ENCODE measurements at regions not wholly inside any gene's neighbourhood (a gene's known extent, or its start where the extent isn't known, plus 50 kb on each side); places are given as distances from the start of the nearest gene placed in this dataset.

- DNase-seq (ENCODE audit: low read depth, low spot score), result no peak
Measured at GRCh38 chr1:190738317-190738716, 260.7 kb upstream of the BRINP3 start.

GRCh38 chr1:190739926-190740325, 262.3 kb upstream of the BRINP3 start:
- no peak overlapping the region for H3K27ac ChIP-seq
- H3K4me3 ChIP-seq, result no peak overlapping the region
- no peaks in the 10 kb centered on the region for H3K9me3 ChIP-seq (ENCODE audit: low read depth, low read length)
- H3K36me3 ChIP-seq (ENCODE audit: insufficient read depth, low read length), result no peaks in the 10 kb centered on the region
- no peak overlapping the region for H3K9ac ChIP-seq (ENCODE audit: insufficient read length)
- no peak for TF ChIP-seq FOXP2 (optimal IDR thresholded peaks at IDR 0.05; ENCODE audit: control extremely low read depth, extremely low read length, insufficient read depth)
- TF ChIP-seq POLR2AphosphoS5 (IDR thresholded peaks at IDR 0.05; ENCODE audit: borderline replicate concordance, low read depth, low read length), result no peak
- TF ChIP-seq EZH2 (IDR thresholded peaks at IDR 0.05), result no peak
- DNase-seq (ENCODE audit: low read depth, low spot score), result no peak

More at GRCh38 chr1:190738317-190738716, 260.7 kb upstream of the BRINP3 start:
- Histone ChIP-seq H3K4me3 (no peak overlapping the region), H3K27ac (no peak overlapping the region), H3K9ac (ENCODE audit: insufficient read length) (no peak overlapping the region), H3K9me3 (ENCODE audit: low read depth, low read length) (no peaks in the 10 kb centered on the region), H3K36me3 (ENCODE audit: insufficient read depth, low read length) (no peaks in the 10 kb centered on the region)
- no peak for TF ChIP-seq FOXP2 (optimal IDR thresholded peaks at IDR 0.05; ENCODE audit: control extremely low read depth, extremely low read length, insufficient read depth)

DNA sequence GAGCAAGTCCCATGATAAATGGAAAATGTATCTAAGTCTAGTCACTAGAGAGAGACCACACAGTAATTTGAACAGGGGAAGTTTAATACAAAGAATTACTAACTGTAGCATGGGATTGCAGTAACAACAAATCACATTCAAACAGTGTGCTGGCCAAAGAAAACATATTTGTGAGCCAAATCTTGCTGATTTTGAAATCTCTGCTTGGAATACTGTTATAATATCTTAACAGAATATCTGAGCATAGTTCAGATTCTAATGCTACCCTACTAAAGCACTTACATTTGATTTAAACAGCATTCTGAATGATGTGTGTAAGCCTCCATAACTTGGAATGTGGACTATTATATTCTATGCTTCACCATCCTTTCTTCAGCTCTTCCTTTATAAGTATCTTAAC, 270.0 kb upstream of the BRINP3 start:
- Histone ChIP-seq H3K9ac (ENCODE audit: insufficient read length) (no peak overlapping the region), H3K36me3 (ENCODE audit: insufficient read depth, low read length) (peaks cover 3% of the 10 kb centered on the region; the same call in 1 of the 2 replicates), H3K27ac (peak overlapping the region; percentile 9; the same call in 1 of the 2 replicates), H3K9me3 (ENCODE audit: low read depth, low read length) (no peaks in the 10 kb centered on the region; the same call in 1 of the 2 replicates), H3K4me3 (no peak overlapping the region)
- DNase-seq (ENCODE audit: low read depth, low spot score), result no peak
- no peak for TF ChIP-seq FOXP2 (optimal IDR thresholded peaks at IDR 0.05; ENCODE audit: control extremely low read depth, extremely low read length, insufficient read depth)
- TF ChIP-seq POLR2AphosphoS5 (IDR thresholded peaks at IDR 0.05; ENCODE audit: borderline replicate concordance, low read depth, low read length), result no peak
- no peak for TF ChIP-seq EZH2 (IDR thresholded peaks at IDR 0.05)

DNA sequence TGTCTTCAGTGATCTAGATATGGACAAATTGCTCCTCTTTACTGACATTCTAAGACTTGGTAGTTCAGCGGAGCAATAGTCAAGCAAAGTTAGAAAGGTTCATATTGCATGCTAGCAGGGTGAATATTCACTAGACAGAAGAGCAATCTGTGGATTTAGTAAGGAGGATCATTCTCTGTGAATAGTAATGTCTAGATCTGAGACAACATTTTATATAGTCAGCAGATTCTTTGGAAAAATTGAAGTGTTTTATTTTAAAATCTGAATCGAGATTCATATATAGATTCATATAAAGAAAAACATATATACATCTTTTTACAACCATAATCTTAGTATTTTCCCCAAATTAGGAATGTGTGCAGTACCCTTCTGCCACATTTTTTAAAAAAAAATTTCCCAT, 274.5 kb upstream of the BRINP3 start:
- no peak overlapping the region for H3K27ac ChIP-seq
- H3K9me3 ChIP-seq (ENCODE audit: low read depth, low read length), result no peaks in the 10 kb centered on the region; the same call in 1 of the 2 replicates
- H3K36me3 ChIP-seq (ENCODE audit: insufficient read depth, low read length), result peaks cover 3% of the 10 kb centered on the region; the same call in 1 of the 2 replicates
- TF ChIP-seq EZH2 (IDR thresholded peaks at IDR 0.05), result no peak
- no peak for TF ChIP-seq FOXP2 (optimal IDR thresholded peaks at IDR 0.05; ENCODE audit: control extremely low read depth, extremely low read length, insufficient read depth)
- TF ChIP-seq POLR2AphosphoS5 (IDR thresholded peaks at IDR 0.05; ENCODE audit: borderline replicate concordance, low read depth, low read length), result no peak
- H3K9ac ChIP-seq (ENCODE audit: insufficient read length), result no peak overlapping the region
- H3K4me3 ChIP-seq, result no peak overlapping the region
- no peak for DNase-seq (ENCODE audit: low read depth, low spot score)

DNA sequence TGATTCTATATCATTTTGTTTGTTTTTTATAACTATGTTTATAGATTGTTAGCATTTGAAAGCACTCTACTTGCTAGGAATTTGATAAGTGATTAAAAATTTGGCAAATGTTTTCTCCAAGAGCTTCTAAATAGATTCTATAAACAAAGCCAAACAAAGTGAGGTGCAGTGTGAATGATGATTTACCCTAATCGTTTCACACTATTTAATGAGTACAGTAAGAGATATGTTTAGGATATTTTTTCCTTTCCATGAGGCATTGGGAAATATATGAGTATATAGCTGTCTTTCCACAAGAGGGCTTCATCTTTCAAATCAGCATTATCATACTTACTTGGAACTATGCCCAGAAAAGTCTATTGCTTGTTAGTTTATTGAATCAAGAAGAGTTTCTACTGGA, 277.0 kb upstream of the BRINP3 start:
- TF ChIP-seq POLR2AphosphoS5 (IDR thresholded peaks at IDR 0.05; ENCODE audit: borderline replicate concordance, low read depth, low read length), result no peak
- TF ChIP-seq FOXP2 (optimal IDR thresholded peaks at IDR 0.05; ENCODE audit: control extremely low read depth, extremely low read length, insufficient read depth), result no peak
- TF ChIP-seq EZH2 (IDR thresholded peaks at IDR 0.05), result no peak
- Histone ChIP-seq H3K4me3 (peak overlapping the region; percentile 54), H3K27ac (peak overlapping the region; percentile 91), H3K9ac (ENCODE audit: insufficient read length) (no peak overlapping the region), H3K9me3 (ENCODE audit: low read depth, low read length) (no peaks in the 10 kb centered on the region; the same call in 1 of the 2 replicates), H3K36me3 (ENCODE audit: insufficient read depth, low read length) (no peaks in the 10 kb centered on the region)
- DNase-seq (ENCODE audit: low read depth, low spot score), result peak; percentile 93

DNA sequence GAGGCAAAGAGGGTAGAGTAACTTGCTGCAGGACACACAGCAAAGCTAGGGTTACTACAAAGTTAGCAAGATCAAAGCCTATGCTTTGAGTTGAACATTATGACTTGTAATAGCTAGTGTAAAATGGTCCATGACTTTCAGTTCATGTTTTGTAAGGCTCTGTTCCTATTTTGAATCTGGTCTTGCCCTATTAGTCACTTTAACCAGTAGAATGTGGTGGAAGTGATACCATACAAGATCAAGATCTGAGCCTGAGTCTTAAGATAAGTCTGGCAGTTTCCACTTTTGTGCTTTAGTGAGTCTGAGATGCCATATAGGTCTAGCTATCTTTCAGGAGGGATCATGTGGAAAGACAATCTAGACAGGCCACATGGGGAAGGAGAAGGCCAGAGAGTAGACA, 282.1 kb upstream of the BRINP3 start:
- TF ChIP-seq EZH2 (IDR thresholded peaks at IDR 0.05), result no peak
- TF ChIP-seq POLR2AphosphoS5 (IDR thresholded peaks at IDR 0.05; ENCODE audit: borderline replicate concordance, low read depth, low read length), result no peak
- TF ChIP-seq FOXP2 (optimal IDR thresholded peaks at IDR 0.05; ENCODE audit: control extremely low read depth, extremely low read length, insufficient read depth), result no peak
- H3K36me3 ChIP-seq (ENCODE audit: insufficient read depth, low read length), result no peaks in the 10 kb centered on the region
- no peak overlapping the region for H3K9ac ChIP-seq (ENCODE audit: insufficient read length)
- H3K9me3 ChIP-seq (ENCODE audit: low read depth, low read length), result no peaks in the 10 kb centered on the region
- H3K4me3 ChIP-seq, result no peak overlapping the region
- H3K27ac ChIP-seq, result no peak overlapping the region
- no peak for DNase-seq (ENCODE audit: low read depth, low spot score)

DNA sequence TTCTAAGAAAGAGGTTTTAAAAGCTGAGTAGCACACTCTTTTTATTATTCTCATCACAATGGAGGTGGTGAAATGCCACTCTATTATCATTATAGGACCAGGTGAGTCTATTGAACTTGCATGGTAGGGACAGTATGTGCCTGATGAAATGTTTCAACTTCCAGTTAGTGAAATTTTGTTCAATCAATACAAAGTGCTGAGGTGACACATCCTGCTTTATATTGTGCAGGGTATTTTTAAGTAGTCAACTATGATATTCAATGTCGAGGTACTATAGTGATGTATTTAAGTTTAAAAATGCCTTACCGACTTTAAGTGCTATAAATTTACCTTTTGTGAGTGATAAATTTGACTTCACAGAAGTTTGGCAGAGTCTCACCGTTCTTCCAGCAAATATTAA, 284.7 kb upstream of the BRINP3 start:
- H3K36me3 ChIP-seq (ENCODE audit: insufficient read depth, low read length), result no peaks in the 10 kb centered on the region
- no peak for TF ChIP-seq POLR2AphosphoS5 (IDR thresholded peaks at IDR 0.05; ENCODE audit: borderline replicate concordance, low read depth, low read length)
- TF ChIP-seq EZH2 (IDR thresholded peaks at IDR 0.05), result no peak
- TF ChIP-seq FOXP2 (optimal IDR thresholded peaks at IDR 0.05; ENCODE audit: control extremely low read depth, extremely low read length, insufficient read depth), result no peak
- H3K27ac ChIP-seq, result no peak overlapping the region
- H3K4me3 ChIP-seq, result no peak overlapping the region
- H3K9me3 ChIP-seq (ENCODE audit: low read depth, low read length), result no peaks in the 10 kb centered on the region
- DNase-seq (ENCODE audit: low read depth, low spot score), result no peak
- H3K9ac ChIP-seq (ENCODE audit: insufficient read length), result no peak overlapping the region

DNA sequence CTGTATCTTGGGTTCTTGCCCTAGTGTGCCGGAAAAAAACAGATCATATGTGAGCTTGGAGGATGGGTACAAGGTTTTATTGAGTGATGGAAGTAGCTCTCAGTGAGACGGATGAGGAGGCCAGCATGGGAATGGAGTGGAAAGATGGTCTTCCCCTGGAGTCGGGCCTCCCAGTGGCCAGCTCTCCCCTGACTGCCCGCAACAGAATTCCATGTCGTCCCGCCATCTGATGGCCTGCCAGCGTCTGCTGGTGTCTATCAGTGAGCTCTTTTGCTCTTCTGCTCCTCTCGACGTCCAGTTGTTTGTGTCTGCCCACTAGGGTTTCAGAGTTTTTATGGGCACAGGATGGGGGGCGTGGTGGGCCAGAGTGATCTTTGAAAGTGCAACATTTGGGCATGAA, 315.2 kb upstream of the BRINP3 start:
- no peak for DNase-seq (ENCODE audit: low read depth, low spot score)
- H3K4me3 ChIP-seq, result no peak overlapping the region
- no peak overlapping the region for H3K27ac ChIP-seq
- H3K36me3 ChIP-seq (ENCODE audit: insufficient read depth, low read length), result no peaks in the 10 kb centered on the region
- TF ChIP-seq POLR2AphosphoS5 (IDR thresholded peaks at IDR 0.05; ENCODE audit: borderline replicate concordance, low read depth, low read length) (no peak), EZH2 (IDR thresholded peaks at IDR 0.05) (no peak), FOXP2 (optimal IDR thresholded peaks at IDR 0.05; ENCODE audit: control extremely low read depth, extremely low read length, insufficient read depth) (no peak)
- H3K9me3 ChIP-seq (ENCODE audit: low read depth, low read length), result no peaks in the 10 kb centered on the region
- H3K9ac ChIP-seq (ENCODE audit: insufficient read length), result no peak overlapping the region

GRCh38 chr1:190807629-190808028, 330.0 kb upstream of the BRINP3 start:
- Histone ChIP-seq H3K27ac (0 out of 2 replicates have a peak overlapping the region, but pooled peaks have one; percentile 42), H3K36me3 (ENCODE audit: insufficient read depth, low read length) (no peaks in the 10 kb centered on the region; the same call in 1 of the 2 replicates), H3K9me3 (ENCODE audit: low read depth, low read length) (no peaks in the 10 kb centered on the region), H3K4me3 (no peak overlapping the region), H3K9ac (ENCODE audit: insufficient read length) (no peak overlapping the region)
- DNase-seq (ENCODE audit: low read depth, low spot score), result no peak
- TF ChIP-seq FOXP2 (optimal IDR thresholded peaks at IDR 0.05; ENCODE audit: control extremely low read depth, extremely low read length, insufficient read depth) (no peak), POLR2AphosphoS5 (IDR thresholded peaks at IDR 0.05; ENCODE audit: borderline replicate concordance, low read depth, low read length) (no peak), EZH2 (IDR thresholded peaks at IDR 0.05) (no peak)
